Uterus (tissue), 2 donors: ENCODE measurements at regions not wholly inside any gene's neighbourhood (a gene's known extent, or its start where the extent isn't known, plus 50 kb on each side); places are given as distances from the start of the nearest gene placed in this dataset.

Experiments
- POLR2A ChIP-seq, 2 donors: fragments of 450-650 bp; IDR thresholded peaks; one replicate each; pipeline ENCODE4 v1.6.1; 2016; ENCODE audit warnings: antibody characterized with exemption in 2 of 2, mild to moderate bottlenecking in 1 of 2, moderate library complexity in 1 of 2
- TF ChIP-seq, protein P1 (sequence below), 4 experiments: fragments of 200-600 bp in 2 of 4; fragments of 450-650 bp in 2 of 4; sonication (generic) in 2 of 4; IDR thresholded peaks; one replicate each; pipeline ENCODE4 v1.5.1; 2016 to 2019; ENCODE audit warnings: antibody characterized with exemption in 4 of 4, mild to moderate bottlenecking in 2 of 4, moderate library complexity in 1 of 4

- TF ChIP-seq, protein P1, sequence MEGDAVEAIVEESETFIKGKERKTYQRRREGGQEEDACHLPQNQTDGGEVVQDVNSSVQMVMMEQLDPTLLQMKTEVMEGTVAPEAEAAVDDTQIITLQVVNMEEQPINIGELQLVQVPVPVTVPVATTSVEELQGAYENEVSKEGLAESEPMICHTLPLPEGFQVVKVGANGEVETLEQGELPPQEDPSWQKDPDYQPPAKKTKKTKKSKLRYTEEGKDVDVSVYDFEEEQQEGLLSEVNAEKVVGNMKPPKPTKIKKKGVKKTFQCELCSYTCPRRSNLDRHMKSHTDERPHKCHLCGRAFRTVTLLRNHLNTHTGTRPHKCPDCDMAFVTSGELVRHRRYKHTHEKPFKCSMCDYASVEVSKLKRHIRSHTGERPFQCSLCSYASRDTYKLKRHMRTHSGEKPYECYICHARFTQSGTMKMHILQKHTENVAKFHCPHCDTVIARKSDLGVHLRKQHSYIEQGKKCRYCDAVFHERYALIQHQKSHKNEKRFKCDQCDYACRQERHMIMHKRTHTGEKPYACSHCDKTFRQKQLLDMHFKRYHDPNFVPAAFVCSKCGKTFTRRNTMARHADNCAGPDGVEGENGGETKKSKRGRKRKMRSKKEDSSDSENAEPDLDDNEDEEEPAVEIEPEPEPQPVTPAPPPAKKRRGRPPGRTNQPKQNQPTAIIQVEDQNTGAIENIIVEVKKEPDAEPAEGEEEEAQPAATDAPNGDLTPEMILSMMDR (IDR thresholded peaks at IDR 0.05), result no peak
- no peak for TF ChIP-seq POLR2A (IDR thresholded peaks at IDR 0.05)
Observed at GRCh38 chr1:88354256-88354655, 329.8 kb upstream of the PKN2 start.
